ENCODE measurements at regions not wholly inside any gene's neighbourhood (a gene's known extent, or its start where the extent isn't known, plus 50 kb on each side); places are given as distances from the start of the nearest gene placed in this dataset.

GRCh38 chr1:101507547-101507971 lies 270.7 kb downstream of the S1PR1 start:
- TF ChIP-seq ZFP30 (CRISPR knock-in tag; IDR thresholded peaks at IDR 0.05) (no peak), ZNF565 (CRISPR knock-in tag; conservative IDR thresholded peaks at IDR 0.05; ENCODE audit: low read depth) (no peak), TSHZ2 (CRISPR knock-in tag; IDR thresholded peaks at IDR 0.05) (no peak), CSRNP3 (CRISPR knock-in tag; IDR thresholded peaks at IDR 0.05) (no peak), BACH2 (CRISPR knock-in tag; IDR thresholded peaks at IDR 0.05; ENCODE audit: borderline replicate concordance) (no peak), GLIS3 (CRISPR knock-in tag; IDR thresholded peaks at IDR 0.05) (no peak), POU6F1 (CRISPR knock-in tag; IDR thresholded peaks at IDR 0.05; ENCODE audit: borderline replicate concordance, low read depth) (no peak), PATZ1 (CRISPR knock-in tag; IDR thresholded peaks at IDR 0.05; ENCODE audit: borderline replicate concordance) (no peak), ZFP3 (CRISPR knock-in tag; IDR thresholded peaks at IDR 0.05) (no peak), CREB5 (CRISPR knock-in tag; IDR thresholded peaks at IDR 0.05; ENCODE audit: low read depth) (no peak)
